Common myeloid progenitor, CD34-positive (primary cell): ENCODE measurements at regions not wholly inside any gene's neighbourhood (a gene's known extent, or its start where the extent isn't known, plus 50 kb on each side); places are given as distances from the start of the nearest gene placed in this dataset.

Experiments
- CTCF ChIA-PET: fragments of 350-600 bp; sonication (Branson Sonifier 250); formaldehyde crosslinking; loops from one replicate; lab custom pipeline; 2021; ENCODE audit warnings: antibody characterized with exemption; lab: Charles Lee
- POLR2A ChIA-PET: fragments of 350-600 bp; sonication (Branson Sonifier 250); formaldehyde crosslinking; loops from one replicate; lab custom pipeline; 2021; ENCODE audit warnings: antibody characterized with exemption; lab: Charles Lee
- DNase-seq, 3 donors: peaks; one replicate each; pipeline versions ENCODE4 v3.0.0 to v3.0.0-alpha.2; 2013
- H3K27ac ChIP-seq, 2 experiments: 1 replicate in 1 of 2; 2 replicates in 1 of 2; pipeline ENCODE4 v1.7.0; 2013; ENCODE audit warnings: inconsistent platforms in 2 of 2, low read length in 2 of 2, mild to moderate bottlenecking in 2 of 2, low read depth in 1 of 2, moderate library complexity in 1 of 2; ENCODE audit not compliant: severe bottlenecking in 2 of 2, insufficient read depth in 1 of 2, poor library complexity in 1 of 2
- H3K27me3 ChIP-seq, 5 experiments: replicated peaks in 2 of 5; 1 replicate in 3 of 5; 2 replicates in 2 of 5; pipeline versions ENCODE4 v1.6.1 to v1.7.0; 2013; ENCODE audit warnings: low read length in 4 of 5, mild to moderate bottlenecking in 2 of 5, moderate library complexity in 2 of 5, inconsistent platforms in 1 of 5; ENCODE audit not compliant: insufficient read depth in 5 of 5, control insufficient read depth in 4 of 5
- H3K36me3 ChIP-seq, 4 experiments: 1 replicate in 2 of 4; 2 replicates in 2 of 4; pipeline versions ENCODE4 v1.6.1 to v1.7.0; 2013; ENCODE audit warnings: low read length in 3 of 4, control low read depth in 1 of 4, mild to moderate bottlenecking in 1 of 4; ENCODE audit not compliant: control insufficient read depth in 4 of 4, insufficient read depth in 4 of 4
- H3K4me1 ChIP-seq, 4 experiments: 1 replicate in 3 of 4; 2 replicates in 1 of 4; pipeline versions ENCODE4 v1.6.1 to v1.7.1; 2013; ENCODE audit warnings: low read length in 3 of 4, mild to moderate bottlenecking in 3 of 4, control low read depth in 1 of 4, inconsistent platforms in 1 of 4, moderate library complexity in 1 of 4; ENCODE audit not compliant: control insufficient read depth in 4 of 4, insufficient read depth in 4 of 4; ENCODE audit errors: control extremely low read depth in 1 of 4
- H3K4me3 ChIP-seq, 7 experiments: 1 replicate in 4 of 7; 2 replicates in 3 of 7; pipeline versions ENCODE4 v1.5.1 to v1.7.0; 2013; ENCODE audit warnings: mild to moderate bottlenecking in 7 of 7, low read length in 6 of 7, moderate library complexity in 6 of 7, inconsistent platforms in 2 of 7, low read depth in 2 of 7, control low read depth in 1 of 7; ENCODE audit not compliant: insufficient read depth in 4 of 7, control insufficient read depth in 1 of 7; ENCODE audit errors: extremely low read depth in 1 of 7
- H3K9me3 ChIP-seq, 5 experiments: 1 replicate in 4 of 5; 2 replicates in 1 of 5; pipeline versions ENCODE4 v1.6.1 to v1.7.1; 2013; ENCODE audit warnings: low read length in 4 of 5, mild to moderate bottlenecking in 2 of 5, inconsistent platforms in 1 of 5, low read depth in 1 of 5, moderate library complexity in 1 of 5; ENCODE audit not compliant: control insufficient read depth in 4 of 5, insufficient read depth in 2 of 5; ENCODE audit errors: control extremely low read depth in 1 of 5
- WGBS: methylation state at CpG from one replicate; pipeline ENCODE4 v1.1.5; 2013; ENCODE audit not compliant: insufficient coverage; 5-methylcytosine and 5-hydroxymethylcytosine counted together

GRCh38 chr5:74943905-74944304 lies 77.7 kb upstream of the FAM169A start:
- Histone ChIP-seq H3K27ac (no peak overlapping the region), H3K9me3 (no peaks in the 10 kb centered on the region), H3K4me3 (no peak overlapping the region), H3K27me3 (no peaks in the 10 kb centered on the region), H3K4me1 (peaks cover 0 to 3% (median under 1%) of the 10 kb centered on the region in 4 experiments), H3K36me3 (no peaks in the 10 kb centered on the region)
- 100% methylated on average over 2 of the region's 2 CpGs for WGBS
- DNase-seq, result peak in 1 of 3 donors; percentile 15
- POLR2A ChIA-PET, result no interaction called here
- CTCF ChIA-PET, result interaction anchor here (1.4 kb wide), 1 partner anchor 19 kb away, joined by 3 read pairs; no protein-coding TSS in a partner anchor

DNA sequence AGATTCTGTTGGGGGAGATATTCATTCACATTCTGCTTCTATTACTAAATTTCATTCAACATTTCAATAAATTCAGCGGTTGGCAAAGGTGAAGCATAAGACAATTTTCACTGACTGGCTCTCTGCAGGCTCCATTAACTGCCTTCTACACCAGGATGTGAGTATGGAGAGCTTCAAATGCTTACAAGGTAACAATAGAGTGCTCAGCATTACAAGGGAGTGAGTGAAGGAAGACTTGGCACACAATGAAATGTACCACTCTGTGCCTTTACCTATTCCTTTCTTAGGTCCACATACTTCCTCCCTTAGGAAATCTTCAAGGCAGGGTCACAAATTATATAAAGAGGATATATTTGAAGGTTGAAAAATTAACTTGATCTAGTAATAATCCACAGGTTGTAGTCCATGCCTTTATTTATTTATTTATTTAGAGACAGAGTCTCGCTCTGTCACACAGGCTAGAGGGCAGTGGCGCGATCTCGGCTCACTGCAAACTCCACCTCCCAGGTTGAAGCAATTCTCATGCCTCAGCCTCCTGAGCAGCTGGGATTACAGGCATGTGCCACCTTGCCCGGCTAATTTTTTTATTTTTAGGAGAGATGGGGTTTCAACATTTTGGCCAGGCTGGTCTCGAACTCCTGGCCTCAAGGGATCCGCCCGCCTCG lies 76.6 kb upstream of the FAM169A start:
- Histone ChIP-seq H3K27me3 (no peaks in the 10 kb centered on the region), H3K4me3 (no peak overlapping the region), H3K9me3 (no peaks in the 10 kb centered on the region), H3K36me3 (no peaks in the 10 kb centered on the region), H3K27ac (no peak overlapping the region), H3K4me1 (peaks cover 0 to 14% (median 8%) of the 10 kb centered on the region in 4 experiments)
- no peak for DNase-seq
- POLR2A ChIA-PET, result interaction anchor here (0.7 kb wide), 1 partner anchor 116 kb away, joined by 3 read pairs; no protein-coding TSS in a partner anchor
- WGBS, result no CpG with 5 or more reads among the region's 10 CpGs
- CTCF ChIA-PET, result interaction anchor here (2.6 kb wide), 1 partner anchor 17 kb away, joined by 12 read pairs; no protein-coding TSS in a partner anchor

- 100% methylated on average over 2 of the region's 2 CpGs for WGBS
- peaks cover 0 to 21% (median 13%) of the 10 kb centered on the region in 4 experiments for H3K4me1 ChIP-seq
- H3K4me3 ChIP-seq, result no peak overlapping the region
- H3K9me3 ChIP-seq, result no peaks in the 10 kb centered on the region
- DNase-seq, result no peak
- ChIA-PET CTCF (interaction anchor here (1.1 to 2.6 kb wide), 2 partner anchors 15 to 96 kb away, joined by 3 to 12 read pairs; no protein-coding TSS in a partner anchor), POLR2A (interaction anchor here (0.6 kb wide), 1 partner anchor 8 kb away, joined by 4 read pairs; no protein-coding TSS in a partner anchor)
- no peak overlapping the region for H3K27ac ChIP-seq
- H3K27me3 ChIP-seq, result no peaks in the 10 kb centered on the region
- H3K36me3 ChIP-seq, result no peaks in the 10 kb centered on the region
Observed at GRCh38 chr5:74940782-74941353, 74.7 kb upstream of the FAM169A start.

DNA sequence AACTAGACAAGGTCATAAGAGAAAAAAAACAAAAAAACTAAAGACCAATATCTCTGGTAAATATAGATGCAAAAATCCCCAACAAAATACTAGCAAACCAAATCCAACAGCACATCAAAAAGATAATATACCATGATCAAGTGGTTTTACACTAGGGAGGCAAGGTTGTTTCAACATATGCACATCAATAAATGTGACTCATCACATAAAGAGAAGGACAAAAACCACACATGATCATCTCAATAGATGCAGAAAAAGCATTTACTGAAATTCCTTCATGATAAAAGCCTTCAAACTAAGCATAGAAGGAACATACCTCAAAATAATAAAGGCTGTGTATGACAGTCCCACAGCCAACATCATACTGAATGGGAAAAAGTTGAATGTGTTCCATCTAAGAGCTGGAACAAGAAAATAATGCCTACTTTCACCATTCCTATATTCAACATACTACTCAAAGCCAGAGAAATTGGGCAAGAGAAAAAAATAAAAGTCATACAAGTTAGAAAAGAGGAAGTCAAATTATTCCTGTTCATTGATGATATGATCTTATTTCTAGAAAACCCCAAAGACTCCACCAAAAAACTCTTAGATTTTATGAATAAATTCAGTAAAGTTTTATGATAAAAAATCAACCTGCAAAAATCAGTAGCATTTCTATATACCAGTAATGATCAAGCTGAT lies 72.2 kb upstream of the FAM169A start:
- no peak overlapping the region for H3K4me3 ChIP-seq
- no peaks in the 10 kb centered on the region for H3K9me3 ChIP-seq
- H3K36me3 ChIP-seq, result no peaks in the 10 kb centered on the region
- CTCF ChIA-PET, result interaction anchor here (0.8 kb wide), 1 partner anchor 13 kb away, joined by 3 read pairs; no protein-coding TSS in a partner anchor
- POLR2A ChIA-PET, result no interaction called here
- no peak overlapping the region for H3K27ac ChIP-seq
- H3K4me1 ChIP-seq, result peaks cover 14 to 46% (median 36%) of the 10 kb centered on the region in 4 experiments
- no peaks in the 10 kb centered on the region for H3K27me3 ChIP-seq
- DNase-seq, result peak; percentile 39 to 80 (median 72)

GRCh38 chr5:74935752-74936091 lies 69.5 kb upstream of the FAM169A start:
- peak overlapping the region in 3 of 7 experiments; percentile 12 to 52 (median 21) for H3K4me3 ChIP-seq
- H3K36me3 ChIP-seq, result no peaks in the 10 kb centered on the region
- H3K27ac ChIP-seq, result no peak overlapping the region
- no peaks in the 10 kb centered on the region for H3K27me3 ChIP-seq
- 23% methylated on average over 4 of the region's 4 CpGs for WGBS
- peaks cover 14 to 50% (median 37%) of the 10 kb centered on the region in 4 experiments for H3K4me1 ChIP-seq
- H3K9me3 ChIP-seq, result no peaks in the 10 kb centered on the region
- ChIA-PET POLR2A (no interaction called here), CTCF (interaction anchor here (0.5 to 2.2 kb wide), 8 partner anchors 10 to 172 kb away, joined by 3 to 13 read pairs (median 3); no protein-coding TSS in a partner anchor)
- no peak for DNase-seq

GRCh38 chr5:74934949-74935751 lies 69.0 kb upstream of the FAM169A start:
- peak overlapping the region in 1 of 2 experiments; percentile 2 for H3K27ac ChIP-seq

More at GRCh38 chr5:74934949-74935751, 69.0 kb upstream of the FAM169A start:
- Histone ChIP-seq H3K4me1 (peaks cover 14 to 50% (median 37%) of the 10 kb centered on the region in 4 experiments), H3K36me3 (no peaks in the 10 kb centered on the region), H3K4me3 (peak overlapping the region in 5 of 7 experiments; percentile 12 to 52 (median 21)), H3K9me3 (no peaks in the 10 kb centered on the region), H3K27me3 (no peaks in the 10 kb centered on the region)
- CTCF ChIA-PET, result interaction anchor here (0.9 to 2.2 kb wide), 8 partner anchors 9 to 171 kb away, joined by 3 to 13 read pairs (median 3); no protein-coding TSS in a partner anchor
- DNase-seq, result peak; percentile 74 to 85 (median 79)
- POLR2A ChIA-PET, result no interaction called here
- 0% methylated on average over 8 of the region's 9 CpGs for WGBS
